GM21390 (cell line): ENCODE measurements at regions not wholly inside any gene's neighbourhood (a gene's known extent, or its start where the extent isn't known, plus 50 kb on each side); places are given as distances from the start of the nearest gene placed in this dataset.

Experiments used
- ATAC-seq: cut with Tn5 transposase; IDR thresholded peaks from one replicate; pipeline ENCODE4 v1.9.1; 2021; ENCODE audit not compliant: unreplicated experiment

- ATAC-seq, result no peak
Measured at GRCh38 chr2:213202011-213202410, 50.6 kb upstream of the IKZF2 start.

- no peak for ATAC-seq
Measured at GRCh38 chr2:213205944-213206343, 54.5 kb upstream of the IKZF2 start.

- no peak for ATAC-seq
Measured at GRCh38 chr2:213213186-213213585, 61.8 kb upstream of the IKZF2 start.

GRCh38 chr2:213214209-213214608 is 62.8 kb upstream of the IKZF2 start:
- ATAC-seq, result no peak

GRCh38 chr2:213216461-213216860 is 65.0 kb upstream of the IKZF2 start:
- no peak for ATAC-seq

GRCh38 chr2:213219816-213220215 is 64.4 kb upstream of the SPAG16 start:
- ATAC-seq, result no peak

- ATAC-seq, result no peak
Measured at GRCh38 chr2:213220967-213221603, 63.2 kb upstream of the SPAG16 start.

- no peak for ATAC-seq
Measured at GRCh38 chr2:213221957-213222356, 62.3 kb upstream of the SPAG16 start.

GRCh38 chr2:213224366-213224765 is 59.9 kb upstream of the SPAG16 start:
- no peak for ATAC-seq

- ATAC-seq, result no peak
Measured at GRCh38 chr2:213225866-213226265, 58.4 kb upstream of the SPAG16 start.

- ATAC-seq, result peak; percentile 94
Measured at GRCh38 chr2:213227458-213227857, 56.8 kb upstream of the SPAG16 start.

- no peak for ATAC-seq
Measured at GRCh38 chr2:213228638-213229037, 55.6 kb upstream of the SPAG16 start.

GRCh38 chr2:213229814-213230213 is 54.5 kb upstream of the SPAG16 start:
- ATAC-seq, result no peak

GRCh38 chr2:213231966-213232365 is 52.3 kb upstream of the SPAG16 start:
- no peak for ATAC-seq

GRCh38 chr2:213232649-213233437 is 51.4 kb upstream of the SPAG16 start:
- ATAC-seq, result peak; percentile 91

- ATAC-seq, result no peak
Measured at GRCh38 chr2:213233438-213234330, 50.6 kb upstream of the SPAG16 start.
